A673 (cell line): ENCODE measurements at regions not wholly inside any gene's neighbourhood (a gene's known extent, or its start where the extent isn't known, plus 50 kb on each side); places are given as distances from the start of the nearest gene placed in this dataset.

Source experiments
- EZH2 ChIP-seq: fragments of 200-600 bp; sonication (generic); IDR thresholded peaks from 2 replicates; pipeline ENCODE4 v1.6.1; 2017; ENCODE audit warnings: borderline replicate concordance, low read depth, mild to moderate bottlenecking, mixed read lengths, antibody characterized with exemption, low read length; ENCODE audit not compliant: poor library complexity, severe bottlenecking
- TF ChIP-seq, protein P1 (sequence below): fragments of 300-800, 200-600 bp; sonication (generic); conservative IDR thresholded peaks from 2 replicates; pipeline ENCODE4 v1.5.1; 2017; ENCODE audit warnings: low read depth, mild to moderate bottlenecking, antibody characterized with exemption, low read length, moderate library complexity, mixed read lengths

DNA sequence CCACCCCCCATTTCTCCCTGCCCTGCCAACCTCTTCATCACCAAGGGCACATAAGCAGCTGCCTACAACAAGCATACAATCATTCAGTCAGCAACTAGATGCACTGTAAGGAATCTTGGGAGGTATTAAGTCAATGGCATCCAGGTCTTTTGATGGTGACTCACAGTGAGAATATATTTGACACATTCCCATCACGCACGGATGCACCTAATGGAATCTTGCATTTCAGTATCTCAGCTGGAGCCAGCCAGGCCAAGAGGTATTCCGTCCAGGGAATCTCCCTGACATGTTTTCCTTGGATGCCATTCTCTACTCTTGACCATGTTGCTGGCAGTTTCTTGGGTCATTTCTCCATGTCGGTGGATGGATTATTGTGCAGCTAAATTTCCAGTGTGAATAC is 73.9 kb upstream of the CAPRIN2 start:
- TF ChIP-seq, protein P1, sequence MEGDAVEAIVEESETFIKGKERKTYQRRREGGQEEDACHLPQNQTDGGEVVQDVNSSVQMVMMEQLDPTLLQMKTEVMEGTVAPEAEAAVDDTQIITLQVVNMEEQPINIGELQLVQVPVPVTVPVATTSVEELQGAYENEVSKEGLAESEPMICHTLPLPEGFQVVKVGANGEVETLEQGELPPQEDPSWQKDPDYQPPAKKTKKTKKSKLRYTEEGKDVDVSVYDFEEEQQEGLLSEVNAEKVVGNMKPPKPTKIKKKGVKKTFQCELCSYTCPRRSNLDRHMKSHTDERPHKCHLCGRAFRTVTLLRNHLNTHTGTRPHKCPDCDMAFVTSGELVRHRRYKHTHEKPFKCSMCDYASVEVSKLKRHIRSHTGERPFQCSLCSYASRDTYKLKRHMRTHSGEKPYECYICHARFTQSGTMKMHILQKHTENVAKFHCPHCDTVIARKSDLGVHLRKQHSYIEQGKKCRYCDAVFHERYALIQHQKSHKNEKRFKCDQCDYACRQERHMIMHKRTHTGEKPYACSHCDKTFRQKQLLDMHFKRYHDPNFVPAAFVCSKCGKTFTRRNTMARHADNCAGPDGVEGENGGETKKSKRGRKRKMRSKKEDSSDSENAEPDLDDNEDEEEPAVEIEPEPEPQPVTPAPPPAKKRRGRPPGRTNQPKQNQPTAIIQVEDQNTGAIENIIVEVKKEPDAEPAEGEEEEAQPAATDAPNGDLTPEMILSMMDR = no peak
- TF ChIP-seq EZH2 = no peak
